GM12878 (cell line): ENCODE measurements at regions not wholly inside any gene's neighbourhood (a gene's known extent, or its start where the extent isn't known, plus 50 kb on each side); places are given as distances from the start of the nearest gene placed in this dataset.

Source experiments
- ATAC-seq: fragments of 200-7000 bp; cut with Tn5 transposase; 3 replicates; pipeline ENCODE4 v1.9.1; 2020; ENCODE audit warnings: mild to moderate bottlenecking, moderate library complexity
- BruUV-seq: library from RNA; stranded (reverse); fragments of 400-500 nt; replicated peaks from 2 replicates; lab custom pipeline; 2021; lab: Mats Ljungman, UMichigan
- CTCF ChIA-PET: fragments of 300-600 bp; sonication (Branson Sonifier 250); formaldehyde crosslinking; extraction: SDS; loops from one replicate; lab custom pipeline; 2021; ENCODE audit warnings: inconsistent platforms; lab: Yijun Ruan, JAX
- POLR2A ChIA-PET: fragments of 350-600 bp; formaldehyde crosslinking; extraction: SDS; loops from one replicate; lab custom pipeline; 2021; ENCODE audit warnings: inconsistent platforms; lab: Charles Lee
- RAD21 ChIA-PET: fragments of 300-600 bp; sonication (Branson Sonifier 250); formaldehyde crosslinking; loops from one replicate; lab custom pipeline; 2023; ENCODE audit warnings: antibody characterized with exemption; ENCODE audit not compliant: unreplicated experiment; lab: Charles Lee
- SMC1A ChIA-PET: fragments of 300-600 bp; sonication (Branson Sonifier 250); formaldehyde crosslinking; loops from one replicate; lab custom pipeline; 2023; ENCODE audit not compliant: unreplicated experiment, uncharacterized antibody; lab: Charles Lee
- DNase-seq: peaks from one replicate; pipeline ENCODE4 v3.0.0-alpha.2; 2011; ENCODE audit warnings: low read depth, low spot score
- FAIRE-seq: peaks from 3 replicates; lab custom pipeline; 2011; peaks lifted over from hg19 to GRCh38; lab: Jason Lieb, UNC
- H2AFZ ChIP-seq: 2 replicates; pipeline ENCODE4 v1.6.0; 2011; ENCODE audit warnings: low read depth, low read length, control low read depth; ENCODE audit not compliant: control insufficient read depth
- H3K27ac ChIP-seq: 2 replicates; pipeline ENCODE4 v1.5.1; 2011; ENCODE audit warnings: control low read depth; ENCODE audit not compliant: control insufficient read depth, insufficient read depth
- H3K27me3 ChIP-seq, 2 experiments: replicated peaks in 1 of 2; 2 replicates each; pipeline versions ENCODE4 v1.6.0 to v1.6.1; 2011; ENCODE audit warnings: low read length in 1 of 2; ENCODE audit not compliant: control insufficient read depth in 2 of 2, insufficient read depth in 2 of 2
- H3K36me3 ChIP-seq, 2 experiments: 2 replicates each; pipeline ENCODE4 v1.5.1; 2011; ENCODE audit warnings: low read length in 1 of 2; ENCODE audit not compliant: control insufficient read depth in 2 of 2, insufficient read depth in 2 of 2
- H3K4me1 ChIP-seq: 2 replicates; pipeline ENCODE4 v1.6.1; 2011; ENCODE audit warnings: mild to moderate bottlenecking, low read length, moderate library complexity, mixed read lengths; ENCODE audit not compliant: control insufficient read depth, insufficient read depth
- H3K4me2 ChIP-seq: 2 replicates; pipeline ENCODE4 v1.6.0; 2011; ENCODE audit warnings: control low read depth; ENCODE audit not compliant: control insufficient read depth, insufficient read depth
- H3K4me3 ChIP-seq: fragments of 200-600 bp; sonication (generic); 2 replicates; pipeline ENCODE4 v1.5.1; 2016
- H3K79me2 ChIP-seq: 2 replicates; pipeline ENCODE4 v1.6.0; 2011; ENCODE audit warnings: low read length; ENCODE audit not compliant: control insufficient read depth, insufficient read depth
- H3K9ac ChIP-seq: 2 replicates; pipeline ENCODE4 v1.8.0; 2011; ENCODE audit warnings: low read length, control low read depth, mixed read lengths; ENCODE audit not compliant: control insufficient read depth, insufficient read depth
- H3K9me3 ChIP-seq: replicated peaks from 3 replicates; pipeline ENCODE4 v1.5.1; 2011; ENCODE audit warnings: mild to moderate bottlenecking, low read length; ENCODE audit not compliant: control insufficient read depth, insufficient read depth
- H4K20me1 ChIP-seq: 2 replicates; pipeline ENCODE4 v1.6.0; 2011; ENCODE audit not compliant: control insufficient read depth, insufficient read depth
- CTCF ChIP-seq, 3 experiments: IDR thresholded peaks in 2 of 3; conservative IDR thresholded peaks in 1 of 3; 2 replicates each; pipeline ENCODE4 v1.5.1; 2011; ENCODE audit warnings: low read depth in 3 of 3, low read length in 3 of 3, mild to moderate bottlenecking in 3 of 3, control low read depth in 2 of 3, moderate library complexity in 2 of 3, inconsistent platforms in 1 of 3, mixed read lengths in 1 of 3; ENCODE audit not compliant: control insufficient read depth in 2 of 3, insufficient read depth in 1 of 3; ENCODE audit errors: extremely low read depth in 1 of 3
- CUX1 ChIP-seq: IDR thresholded peaks from 2 replicates; pipeline ENCODE4 v1.6.1; 2012; ENCODE audit warnings: improper control_type of control experiment, low read depth, low read length; ENCODE audit not compliant: insufficient replicate concordance
- FOXM1 ChIP-seq: IDR thresholded peaks from 2 replicates; pipeline ENCODE4 v1.6.1; 2012; ENCODE audit warnings: low read depth, mild to moderate bottlenecking, inconsistent platforms, low read length, moderate library complexity
- MTA3 ChIP-seq: IDR thresholded peaks from 2 replicates; pipeline ENCODE4 v1.6.1; 2012; ENCODE audit warnings: low read length, inconsistent platforms, borderline replicate concordance
- MYC ChIP-seq: IDR thresholded peaks from 2 replicates; pipeline ENCODE4 v1.6.1; 2011; ENCODE audit warnings: mild to moderate bottlenecking, low read length, moderate library complexity, inconsistent platforms; ENCODE audit not compliant: insufficient read depth, insufficient replicate concordance, insufficient read length, severe bottlenecking
- NR2C1 ChIP-seq: fragments of 450-650 bp; IDR thresholded peaks from 2 replicates; pipeline ENCODE4 v1.6.1; 2017; ENCODE audit warnings: antibody characterized with exemption, mild to moderate bottlenecking, moderate library complexity
- PKNOX1 ChIP-seq: fragments of 450-650 bp; IDR thresholded peaks from 2 replicates; pipeline ENCODE4 v1.6.1; 2016; ENCODE audit warnings: mild to moderate bottlenecking
- RCOR1 ChIP-seq: conservative IDR thresholded peaks from 2 replicates; pipeline ENCODE4 v1.6.1; 2012; ENCODE audit warnings: low read depth, low read length, improper control_type of control experiment
- SKIL ChIP-seq: fragments of 450-650 bp; IDR thresholded peaks from 2 replicates; pipeline ENCODE4 v1.6.1; 2017; ENCODE audit warnings: mild to moderate bottlenecking, low read depth, inconsistent platforms; ENCODE audit not compliant: poor library complexity, severe bottlenecking
- STAT3 ChIP-seq: IDR thresholded peaks from 2 replicates; pipeline ENCODE4 v1.6.1; 2011; ENCODE audit warnings: low read depth, low read length, improper control_type of control experiment
- TBL1XR1 ChIP-seq: IDR thresholded peaks from 2 replicates; pipeline ENCODE4 v1.6.1; 2012; ENCODE audit warnings: low read depth, low read length, improper control_type of control experiment
- USF1 ChIP-seq: IDR thresholded peaks from 2 replicates; pipeline ENCODE4 v1.6.1; 2011; ENCODE audit warnings: borderline replicate concordance, low read depth, mild to moderate bottlenecking, moderate library complexity, mixed read lengths, low read length; ENCODE audit not compliant: insufficient read depth; ENCODE audit errors: extremely low read length
- YY1 ChIP-seq: IDR thresholded peaks from 2 replicates; pipeline ENCODE4 v1.6.1; 2011; ENCODE audit warnings: low read depth, mild to moderate bottlenecking, low read length
- ZNF622 ChIP-seq: fragments of 450-650 bp; IDR thresholded peaks from 2 replicates; pipeline ENCODE4 v1.6.1; 2017; ENCODE audit warnings: mild to moderate bottlenecking, inconsistent platforms
- in situ Hi-C: fragments of 300-500 bp; cut with MboI; formaldehyde crosslinking; loops from 9 replicates; pipeline ENCODE4 v1.14.3; 2018; ENCODE audit warnings: mixed read lengths
- intact Hi-C: fragments of 100-400 bp; cut with micrococcal nuclease; formaldehyde crosslinking; loops from one replicate; pipeline ENCODE4 v1.14.2; 2022; ENCODE audit not compliant: unreplicated experiment

- ChIA-PET CTCF (no interaction called here), POLR2A (no interaction called here), SMC1A (no interaction called here), RAD21 (no interaction called here)
- no peak overlapping the region for H3K27ac ChIP-seq
- H4K20me1 ChIP-seq = no peaks in the 10 kb centered on the region
- in situ Hi-C loops = no loop called here
- H3K4me3 ChIP-seq = no peak overlapping the region
- no peaks in the 10 kb centered on the region for H3K9me3 ChIP-seq
- no peaks in the 10 kb centered on the region for H3K36me3 ChIP-seq
- no peak overlapping the region for H2AFZ ChIP-seq
- no peak for FAIRE-seq
- no peaks in the 10 kb centered on the region for H3K4me1 ChIP-seq
- no peaks in the 10 kb centered on the region for H3K27me3 ChIP-seq
- H3K4me2 ChIP-seq = no peak overlapping the region
- H3K79me2 ChIP-seq = no peaks in the 10 kb centered on the region
- BruUV-seq = no TSS peak
- intact Hi-C loops = no loop called here
- H3K9ac ChIP-seq = no peak overlapping the region
- ATAC-seq = no peak
- no peak for DNase-seq
- no peak for TF ChIP-seq YY1
- no peak for TF ChIP-seq FOXM1
- no peak for TF ChIP-seq TBL1XR1
- TF ChIP-seq MTA3 = no peak
- TF ChIP-seq CTCF (IDR thresholded peaks at IDR 0.05 in 2 of 3, conservative IDR thresholded peaks at IDR 0.05 in 1 of 3; ENCODE audit: control insufficient read depth in 2 of 3, extremely low read depth in 1 of 3, insufficient read depth in 1 of 3, low read depth in 3 of 3, low read length in 3 of 3) = no peak
- TF ChIP-seq USF1 = no peak
- TF ChIP-seq MYC = no peak
- no peak for TF ChIP-seq STAT3
- no peak for TF ChIP-seq RCOR1
- no peak for TF ChIP-seq ZNF622
- TF ChIP-seq SKIL = no peak
- no peak for TF ChIP-seq NR2C1
- TF ChIP-seq PKNOX1 = no peak
- no peak for TF ChIP-seq CUX1
These were observed 55.3 kb upstream of the SLC25A43 start for GRCh38 chrX:119343856-119344255.
